ENCODE measurements at regions not wholly inside any gene's neighbourhood (a gene's known extent, or its start where the extent isn't known, plus 50 kb on each side); places are given as distances from the start of the nearest gene placed in this dataset.

GRCh38 chr6:156639009-156639721 is 138.0 kb upstream of the ARID1B start:
- CTCF ChIA-PET = no interaction called here
- no peaks in the 10 kb centered on the region for H3K36me3 ChIP-seq (ENCODE audit: control insufficient read depth, insufficient read depth, low read length)
- no peak for DNase-seq (ENCODE audit: low read depth)
- H3K4me3 ChIP-seq (ENCODE audit: low read depth, low read length) = no peak overlapping the region
- H3K27me3 ChIP-seq (ENCODE audit: control insufficient read depth, insufficient read depth, low read length) = no peaks in the 10 kb centered on the region
- POLR2A ChIA-PET = no interaction called here
- TF ChIP-seq, protein P1, sequence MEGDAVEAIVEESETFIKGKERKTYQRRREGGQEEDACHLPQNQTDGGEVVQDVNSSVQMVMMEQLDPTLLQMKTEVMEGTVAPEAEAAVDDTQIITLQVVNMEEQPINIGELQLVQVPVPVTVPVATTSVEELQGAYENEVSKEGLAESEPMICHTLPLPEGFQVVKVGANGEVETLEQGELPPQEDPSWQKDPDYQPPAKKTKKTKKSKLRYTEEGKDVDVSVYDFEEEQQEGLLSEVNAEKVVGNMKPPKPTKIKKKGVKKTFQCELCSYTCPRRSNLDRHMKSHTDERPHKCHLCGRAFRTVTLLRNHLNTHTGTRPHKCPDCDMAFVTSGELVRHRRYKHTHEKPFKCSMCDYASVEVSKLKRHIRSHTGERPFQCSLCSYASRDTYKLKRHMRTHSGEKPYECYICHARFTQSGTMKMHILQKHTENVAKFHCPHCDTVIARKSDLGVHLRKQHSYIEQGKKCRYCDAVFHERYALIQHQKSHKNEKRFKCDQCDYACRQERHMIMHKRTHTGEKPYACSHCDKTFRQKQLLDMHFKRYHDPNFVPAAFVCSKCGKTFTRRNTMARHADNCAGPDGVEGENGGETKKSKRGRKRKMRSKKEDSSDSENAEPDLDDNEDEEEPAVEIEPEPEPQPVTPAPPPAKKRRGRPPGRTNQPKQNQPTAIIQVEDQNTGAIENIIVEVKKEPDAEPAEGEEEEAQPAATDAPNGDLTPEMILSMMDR (IDR thresholded peaks at IDR 0.05; ENCODE audit: insufficient read depth, low read depth, low read length) = no peak

- H3K36me3 ChIP-seq (ENCODE audit: control insufficient read depth, insufficient read depth, low read length) = no peaks in the 10 kb centered on the region
- H3K4me3 ChIP-seq (ENCODE audit: low read depth, low read length) = no peak overlapping the region
- ChIA-PET CTCF (interaction anchor here (0.7 kb wide), 1 partner anchor 24 kb away, joined by 3 read pairs; no protein-coding TSS in a partner anchor), POLR2A (no interaction called here)
- no peak for DNase-seq (ENCODE audit: low read depth)
- TF ChIP-seq, protein P1 (IDR thresholded peaks at IDR 0.05; ENCODE audit: insufficient read depth, low read depth, low read length) = no peak
- H3K27me3 ChIP-seq (ENCODE audit: control insufficient read depth, insufficient read depth, low read length) = no peaks in the 10 kb centered on the region
These were observed 138.6 kb upstream of the ARID1B start for GRCh38 chr6:156638581-156638980.

- POLR2A ChIA-PET = no interaction called here
- CTCF ChIA-PET = interaction anchor here (0.6 kb wide), 1 partner anchor 178 kb away, joined by 3 read pairs; no protein-coding TSS in a partner anchor
- DNase-seq (ENCODE audit: low read depth) = no peak
- no peak overlapping the region for H3K4me3 ChIP-seq (ENCODE audit: low read depth, low read length)
- TF ChIP-seq, protein P1 (IDR thresholded peaks at IDR 0.05; ENCODE audit: insufficient read depth, low read depth, low read length) = no peak
- no peaks in the 10 kb centered on the region for H3K36me3 ChIP-seq (ENCODE audit: control insufficient read depth, insufficient read depth, low read length)
- no peaks in the 10 kb centered on the region for H3K27me3 ChIP-seq (ENCODE audit: control insufficient read depth, insufficient read depth, low read length)
These were observed 142.2 kb upstream of the ARID1B start for GRCh38 chr6:156634951-156635371.

DNA sequence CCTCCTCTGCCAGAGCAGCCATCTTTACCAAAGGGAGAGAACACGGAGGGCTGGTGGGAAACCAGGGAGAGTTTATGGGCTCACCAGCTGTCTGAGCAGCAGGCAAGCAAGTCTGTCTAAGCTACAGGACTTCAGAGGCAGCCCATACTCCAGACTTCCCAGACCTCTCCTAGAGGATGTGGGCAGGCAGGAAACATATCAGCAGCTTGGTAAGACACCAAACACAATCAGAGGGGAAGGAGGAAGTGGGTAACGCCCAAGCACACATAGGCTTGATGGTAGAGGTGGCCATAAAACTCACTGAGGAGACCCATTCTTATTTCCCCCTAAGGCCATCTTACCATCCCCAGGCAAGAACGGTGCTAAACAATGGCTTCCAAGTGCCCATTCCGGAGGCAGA is 143.1 kb upstream of the ARID1B start:
- ChIA-PET CTCF (no interaction called here), POLR2A (no interaction called here)
- TF ChIP-seq, protein P1 (IDR thresholded peaks at IDR 0.05; ENCODE audit: insufficient read depth, low read depth, low read length) = no peak

GRCh38 chr6:156633291-156633690 is 143.9 kb upstream of the ARID1B start:
- Histone ChIP-seq H3K27me3 (ENCODE audit: control insufficient read depth, insufficient read depth, low read length) (no peaks in the 10 kb centered on the region), H3K36me3 (ENCODE audit: control insufficient read depth, insufficient read depth, low read length) (no peaks in the 10 kb centered on the region), H3K4me3 (ENCODE audit: low read depth, low read length) (no peak overlapping the region)
- TF ChIP-seq, protein P1 (IDR thresholded peaks at IDR 0.05; ENCODE audit: insufficient read depth, low read depth, low read length) = no peak
- no peak for DNase-seq (ENCODE audit: low read depth)
- ChIA-PET POLR2A (no interaction called here), CTCF (no interaction called here)

More for the DNA sequence above, 143.1 kb upstream of the ARID1B start:
- Histone ChIP-seq H3K36me3 (ENCODE audit: control insufficient read depth, insufficient read depth, low read length) (no peaks in the 10 kb centered on the region), H3K27me3 (ENCODE audit: control insufficient read depth, insufficient read depth, low read length) (no peaks in the 10 kb centered on the region), H3K4me3 (ENCODE audit: low read depth, low read length) (no peak overlapping the region)
- DNase-seq (ENCODE audit: low read depth) = no peak
